ENCODE measurements at regions not wholly inside any gene's neighbourhood (a gene's known extent, or its start where the extent isn't known, plus 50 kb on each side); places are given as distances from the start of the nearest gene placed in this dataset.
A peak's percentile ranks its signal among the peaks of the same experiment; 100 is the strongest.

- Histone ChIP-seq H3K27ac (no peak overlapping the region), H3K27me3 (no peaks in the 10 kb centered on the region), H3K4me1 (no peaks in the 10 kb centered on the region), H3K4me3 (no peak overlapping the region), H3K9me3 (no peaks in the 10 kb centered on the region), H3K36me3 (no peaks in the 10 kb centered on the region)
- intact Hi-C loops (cut with DNase I; ENCODE audit: low total_unique reads) = no loop called here
- TF ChIP-seq CTCF (IDR thresholded peaks at IDR 0.05) (no peak), POLR2A (IDR thresholded peaks at IDR 0.05) (no peak)
- DNase-seq = no peak
These were observed 195.5 kb upstream of the CDH5 start for GRCh38 chr16:66170989-66171388.

- TF ChIP-seq CTCF (IDR thresholded peaks at IDR 0.05) = no peak
- H3K36me3 ChIP-seq = no peaks in the 10 kb centered on the region
- no peak overlapping the region for H3K27ac ChIP-seq
- no peak for DNase-seq
- intact Hi-C loops (cut with DNase I; ENCODE audit: low total_unique reads) = no loop called here
- H3K27me3 ChIP-seq = no peaks in the 10 kb centered on the region
- H3K4me1 ChIP-seq = no peaks in the 10 kb centered on the region
- no peak overlapping the region for H3K4me3 ChIP-seq
- H3K9me3 ChIP-seq = no peaks in the 10 kb centered on the region
These were observed 196.7 kb upstream of the CDH5 start for GRCh38 chr16:66169817-66170216.

GRCh38 chr16:66168777-66169176 is 197.7 kb upstream of the CDH5 start:
- Histone ChIP-seq H3K4me1 (peaks cover 0 to 4% of the 10 kb centered on the region in 2 donors), H3K27me3 (no peaks in the 10 kb centered on the region), H3K27ac (no peak overlapping the region), H3K4me3 (no peak overlapping the region), H3K9me3 (no peaks in the 10 kb centered on the region), H3K36me3 (no peaks in the 10 kb centered on the region)
- no peak for DNase-seq
- intact Hi-C loops (cut with DNase I; ENCODE audit: low total_unique reads) = no loop called here
- TF ChIP-seq POLR2A (IDR thresholded peaks at IDR 0.05) (no peak), CTCF (IDR thresholded peaks at IDR 0.05) (no peak)

GRCh38 chr16:66167564-66168291 is 198.8 kb upstream of the CDH5 start:
- TF ChIP-seq CTCF (IDR thresholded peaks at IDR 0.05) (no peak), POLR2A (IDR thresholded peaks at IDR 0.05) (no peak)
- H3K36me3 ChIP-seq = no peaks in the 10 kb centered on the region
- intact Hi-C loops (cut with DNase I; ENCODE audit: low total_unique reads) = no loop called here
- H3K4me1 ChIP-seq = peaks cover 0 to 4% of the 10 kb centered on the region in 2 donors
- H3K4me3 ChIP-seq = no peak overlapping the region
- no peaks in the 10 kb centered on the region for H3K9me3 ChIP-seq
- DNase-seq = no peak
- no peaks in the 10 kb centered on the region for H3K27me3 ChIP-seq
- no peak overlapping the region for H3K27ac ChIP-seq

- Histone ChIP-seq H3K9me3 (no peaks in the 10 kb centered on the region), H3K4me1 (peaks cover 0 to 4% of the 10 kb centered on the region in 2 donors), H3K4me3 (no peak overlapping the region), H3K36me3 (no peaks in the 10 kb centered on the region), H3K27ac (peak overlapping the region in 1 of 2 donors; percentile 75), H3K27me3 (no peaks in the 10 kb centered on the region)
- intact Hi-C loops (cut with DNase I; ENCODE audit: low total_unique reads) = no loop called here
- TF ChIP-seq POLR2A (IDR thresholded peaks at IDR 0.05) = no peak
- TF ChIP-seq CTCF (IDR thresholded peaks at IDR 0.05) = no peak
- no peak for DNase-seq
These were observed 200.0 kb upstream of the CDH5 start for GRCh38 chr16:66166490-66166889.

Data from uterus (tissue), 3 donors.